CD14-positive monocyte (primary cell): ENCODE measurements at regions not wholly inside any gene's neighbourhood (a gene's known extent, or its start where the extent isn't known, plus 50 kb on each side); places are given as distances from the start of the nearest gene placed in this dataset.

ENCODE experiments used
- DNase-seq, 3 donors: peaks; one replicate each; pipeline ENCODE4 v3.0.0-alpha.2; 2011 to 2022
- H2AFZ ChIP-seq: 2 replicates; pipeline ENCODE4 v1.6.0; 2012; ENCODE audit warnings: mild to moderate bottlenecking, low read depth, low read length, inconsistent platforms; ENCODE audit not compliant: insufficient read depth, poor library complexity, severe bottlenecking
- H3K27ac ChIP-seq, 2 donors: 1 replicate in 1 of 2; 2 replicates in 1 of 2; pipeline ENCODE4 v1.5.1; 2012 to 2013; ENCODE audit warnings: low read length in 2 of 2, control low read depth in 1 of 2, inconsistent platforms in 1 of 2, low read depth in 1 of 2, mild to moderate bottlenecking in 1 of 2
- H3K27me3 ChIP-seq, 2 donors: one replicate each; pipeline versions ENCODE4 v1.6.0 to v1.6.1; 2011 to 2013; ENCODE audit warnings: low read length in 2 of 2; ENCODE audit not compliant: control insufficient read depth in 2 of 2, insufficient read depth in 2 of 2
- H3K36me3 ChIP-seq, 2 donors: replicated peaks in 1 of 2; 1 replicate in 1 of 2; 2 replicates in 1 of 2; pipeline versions ENCODE4 v1.5.1 to v1.6.1; 2012 to 2013; ENCODE audit warnings: low read length in 2 of 2, control low read depth in 1 of 2, inconsistent platforms in 1 of 2, mild to moderate bottlenecking in 1 of 2; ENCODE audit not compliant: insufficient read depth in 2 of 2, control insufficient read depth in 1 of 2
- H3K4me1 ChIP-seq, 2 donors: 1 replicate in 1 of 2; 2 replicates in 1 of 2; pipeline versions ENCODE4 v1.5.1 to v1.6.1; 2012 to 2013; ENCODE audit warnings: low read length in 2 of 2, control low read depth in 1 of 2, inconsistent platforms in 1 of 2, mild to moderate bottlenecking in 1 of 2, moderate library complexity in 1 of 2; ENCODE audit not compliant: insufficient read depth in 2 of 2, control insufficient read depth in 1 of 2
- H3K4me2 ChIP-seq: replicated peaks from 2 replicates; pipeline ENCODE3; 2012; ENCODE audit warnings: low read length, moderate library complexity, mild to moderate bottlenecking; ENCODE audit not compliant: poor library complexity, severe bottlenecking; ENCODE audit errors: extremely low read depth
- H3K4me3 ChIP-seq, 3 experiments: fragments of 200-600 bp in 1 of 3; sonication (generic) in 1 of 3; replicated peaks in 1 of 3; 1 replicate in 2 of 3; 2 replicates in 1 of 3; pipeline ENCODE4 v1.5.1; 2011 to 2013; ENCODE audit warnings: low read length in 3 of 3, mild to moderate bottlenecking in 3 of 3, control low read depth in 2 of 3, low read depth in 2 of 3, inconsistent platforms in 1 of 3, moderate library complexity in 1 of 3
- H3K79me2 ChIP-seq: 2 replicates; pipeline ENCODE4 v1.6.0; 2012; ENCODE audit warnings: mild to moderate bottlenecking, control low read depth, inconsistent platforms, low read length, moderate library complexity; ENCODE audit not compliant: insufficient read depth
- H3K9ac ChIP-seq: 2 replicates; pipeline ENCODE4 v1.6.0; 2017; ENCODE audit warnings: low read length, mild to moderate bottlenecking; ENCODE audit not compliant: insufficient read depth, poor library complexity, severe bottlenecking
- H3K9me3 ChIP-seq, 2 donors: replicated peaks in 1 of 2; 1 replicate in 1 of 2; 2 replicates in 1 of 2; pipeline versions ENCODE4 v1.5.1 to v1.6.1; 2012 to 2013; ENCODE audit warnings: low read length in 2 of 2, control low read depth in 1 of 2; ENCODE audit not compliant: control insufficient read depth in 1 of 2, insufficient read depth in 1 of 2
- H4K20me1 ChIP-seq: 2 replicates; pipeline ENCODE4 v1.6.0; 2012; ENCODE audit warnings: mild to moderate bottlenecking, low read length, control low read depth, moderate library complexity; ENCODE audit not compliant: insufficient read depth
- H3K27ac Mint-ChIP-seq, 7 donors: one replicate each; pipeline ENCODE4 v1.8.0; 2020; ENCODE audit warnings: mild to moderate bottlenecking in 7 of 7, mixed read lengths in 7 of 7, moderate library complexity in 6 of 7, inconsistent platforms in 2 of 7
- H3K27me3 Mint-ChIP-seq, 3 donors: one replicate each; pipeline ENCODE4 v1.8.0; 2021 to 2022; ENCODE audit warnings: low read depth in 3 of 3, mild to moderate bottlenecking in 3 of 3, mixed read lengths in 3 of 3, moderate library complexity in 3 of 3, inconsistent platforms in 1 of 3
- H3K36me3 Mint-ChIP-seq, 2 donors: one replicate each; pipeline ENCODE4 v1.8.0; 2020; ENCODE audit warnings: mixed read lengths in 2 of 2, inconsistent platforms in 1 of 2, mild to moderate bottlenecking in 1 of 2
- H3K4me1 Mint-ChIP-seq: one replicate; pipeline ENCODE4 v1.8.0; 2020; ENCODE audit warnings: mild to moderate bottlenecking, mixed read lengths
- H3K4me3 Mint-ChIP-seq, 2 donors: one replicate each; pipeline ENCODE4 v1.8.0; 2020; ENCODE audit warnings: mild to moderate bottlenecking in 2 of 2, mixed read lengths in 2 of 2, moderate library complexity in 1 of 2
- H3K9me3 Mint-ChIP-seq, 7 donors: one replicate each; pipeline ENCODE4 v1.8.0; 2020 to 2022; ENCODE audit warnings: mixed read lengths in 7 of 7, mild to moderate bottlenecking in 6 of 7, moderate library complexity in 6 of 7, inconsistent platforms in 2 of 7
- CTCF ChIP-seq: fragments of 200-600 bp; IDR thresholded peaks from one replicate; pipeline ENCODE4 v1.8.0; 2022; ENCODE audit warnings: antibody characterized with exemption, mild to moderate bottlenecking
- WGBS: methylation state at CpG from one replicate; pipeline ENCODE4 v1.1.5; 2013; ENCODE audit warnings: missing lambda C conversion rate; ENCODE audit not compliant: insufficient coverage; 5-methylcytosine and 5-hydroxymethylcytosine counted together
- intact Hi-C, 2 donors: fragments of 100-400 bp; cut with micrococcal nuclease; formaldehyde crosslinking; loops; one replicate each; pipeline versions ENCODE4 v1.15.0 to v1.15.1; 2023

GRCh38 chr13:31972453-31972852 lies 59.1 kb upstream of the FRY start:
- no peak for DNase-seq
- H3K27me3 ChIP-seq: no peaks in the 10 kb centered on the region
- Mint-ChIP-seq H3K9me3 (peaks cover 0 to 3% (median 0%) of the 10 kb centered on the region in 7 donors), H3K27me3 (peaks cover 0 to 3% (median 0%) of the 10 kb centered on the region in 3 donors), H3K4me3 (no peak overlapping the region), H3K27ac (no peak overlapping the region), H3K36me3 (peaks cover 25 to 26% of the 10 kb centered on the region in 2 donors), H3K4me1 (peaks cover 14% of the 10 kb centered on the region)
- H3K36me3 ChIP-seq: peaks cover 0 to 21% of the 10 kb centered on the region in 2 donors
- H3K4me3 ChIP-seq: no peak overlapping the region
- no peak overlapping the region for H2AFZ ChIP-seq
- intact Hi-C loops: no loop called here
- H3K4me2 ChIP-seq: no peak overlapping the region
- peaks cover 9 to 12% of the 10 kb centered on the region in 2 donors for H3K4me1 ChIP-seq
- TF ChIP-seq CTCF: no peak
- H3K9ac ChIP-seq: no peak overlapping the region
- WGBS: 89% methylated on average over 2 of the region's 2 CpGs
- no peaks in the 10 kb centered on the region for H3K79me2 ChIP-seq
- no peaks in the 10 kb centered on the region for H3K9me3 ChIP-seq
- no peak overlapping the region for H3K27ac ChIP-seq
- H4K20me1 ChIP-seq: no peaks in the 10 kb centered on the region

DNA sequence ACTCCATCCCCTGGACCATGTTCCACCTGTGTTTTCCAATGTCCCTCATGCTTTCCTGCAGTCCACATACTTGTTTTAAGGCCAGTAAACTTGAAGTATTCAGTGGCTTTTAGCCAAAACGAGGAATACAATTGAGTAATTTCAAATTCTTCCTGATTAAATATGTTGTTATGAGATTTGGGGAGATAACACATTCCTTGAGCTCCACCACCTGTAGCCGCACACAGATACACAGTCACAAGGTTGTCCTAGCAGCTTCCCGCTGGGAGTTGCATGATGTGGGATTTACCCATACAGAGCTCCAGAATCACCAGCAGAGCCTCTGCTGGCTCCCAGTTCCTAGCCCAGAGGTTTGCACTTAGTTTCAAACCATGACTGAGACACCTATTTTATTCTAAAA lies 53.6 kb upstream of the FRY start:
- H3K4me1 ChIP-seq: peaks cover 6 to 8% of the 10 kb centered on the region in 2 donors
- peaks cover 23 to 27% of the 10 kb centered on the region in 2 donors for H3K36me3 Mint-ChIP-seq
- H3K4me3 ChIP-seq: no peak overlapping the region
- peaks cover 0 to 4% (median 0%) of the 10 kb centered on the region in 3 donors for H3K27me3 Mint-ChIP-seq
- H3K4me1 Mint-ChIP-seq: peaks cover 11% of the 10 kb centered on the region
- H3K9ac ChIP-seq: no peak overlapping the region
- peaks cover 0 to 4% (median 0%) of the 10 kb centered on the region in 7 donors for H3K9me3 Mint-ChIP-seq
- no peaks in the 10 kb centered on the region for H4K20me1 ChIP-seq
- H2AFZ ChIP-seq: no peak overlapping the region
- H3K27me3 ChIP-seq: no peaks in the 10 kb centered on the region
- H3K27ac ChIP-seq: no peak overlapping the region
- intact Hi-C loops: no loop called here
- H3K36me3 ChIP-seq: peaks cover 0 to 10% of the 10 kb centered on the region in 2 donors
- H3K79me2 ChIP-seq: no peaks in the 10 kb centered on the region
- no peak for DNase-seq
- H3K27ac Mint-ChIP-seq: no peak overlapping the region
- TF ChIP-seq CTCF: no peak
- no peak overlapping the region for H3K4me2 ChIP-seq
- no peak overlapping the region for H3K4me3 Mint-ChIP-seq
- H3K9me3 ChIP-seq: no peaks in the 10 kb centered on the region
- no CpG with 5 or more reads among the region's 3 CpGs for WGBS
